Stimulated activated naive CD4-positive, alpha-beta T cell treated with Interleukin-2 at 50 U/mL for 16 hours (primary cell): ENCODE measurements at regions not wholly inside any gene's neighbourhood (a gene's known extent, or its start where the extent isn't known, plus 50 kb on each side); places are given as distances from the start of the nearest gene placed in this dataset.

Experiments
- DNase-seq: peaks from one replicate; lab custom pipeline; 2025; lab: John Stamatoyannopoulos, UW

GRCh38 chr14:61847861-61848260, 85.6 kb downstream of the SNAPC1 start:
- no peak for DNase-seq

DNA sequence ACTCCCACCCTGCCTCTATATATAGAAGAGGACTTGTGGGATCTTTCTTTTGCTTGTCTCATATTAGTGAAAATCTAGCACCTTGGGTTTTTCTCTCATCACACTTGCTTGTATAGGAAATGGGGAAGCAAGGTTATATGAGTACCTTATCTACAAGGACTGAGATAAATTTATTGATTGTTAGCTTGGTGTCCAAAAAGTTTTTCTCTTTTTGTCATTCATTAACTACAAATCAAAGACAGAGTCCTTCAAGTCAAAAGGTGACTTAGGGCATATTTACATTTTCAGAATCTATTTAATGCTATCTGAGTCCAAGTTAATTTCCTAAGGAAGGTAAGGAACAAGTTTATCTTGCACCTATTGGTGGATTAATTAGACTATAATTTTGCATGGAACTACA, 92.7 kb downstream of the SNAPC1 start:
- DNase-seq = no peak

DNA sequence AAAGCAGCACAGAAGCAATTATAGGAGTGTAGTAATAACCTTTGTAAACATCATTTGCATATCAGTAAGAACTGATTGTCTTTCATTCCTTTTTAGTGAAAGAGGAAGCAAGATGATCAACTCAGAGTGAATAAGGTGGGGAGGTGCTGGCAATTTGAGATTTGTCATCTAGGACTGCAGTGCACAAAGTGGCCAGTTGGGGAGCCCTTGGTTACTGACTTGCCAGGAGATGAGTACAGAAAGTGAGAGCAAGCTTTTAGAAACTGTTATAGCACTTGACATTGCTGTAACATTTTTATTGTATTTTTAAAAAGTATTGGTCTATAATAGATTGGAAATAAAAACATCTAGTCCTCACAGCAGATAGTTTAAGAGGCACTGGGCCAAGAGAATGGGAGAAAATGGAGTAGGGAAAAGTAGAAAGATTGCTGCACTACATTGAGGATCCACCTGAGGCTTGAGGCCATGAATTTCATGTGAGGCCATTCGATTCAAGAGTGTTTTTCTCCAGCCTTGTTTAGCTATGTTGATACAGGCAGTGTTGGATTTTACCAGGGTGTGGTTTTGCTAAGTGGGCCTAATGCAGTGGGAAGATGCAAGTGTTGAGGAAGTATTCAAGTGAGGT, 98.2 kb downstream of the SNAPC1 start:
- DNase-seq = peak; percentile 62

GRCh38 chr14:61861320-61861865, 99.2 kb downstream of the SNAPC1 start:
- no peak for DNase-seq

- no peak for DNase-seq
Measured at GRCh38 chr14:61864329-61864898, 102.2 kb downstream of the SNAPC1 start.

- DNase-seq = no peak
Measured at GRCh38 chr14:61866932-61867920, 105.0 kb downstream of the SNAPC1 start.

GRCh38 chr14:61868846-61869245, 106.6 kb downstream of the SNAPC1 start:
- no peak for DNase-seq

DNA sequence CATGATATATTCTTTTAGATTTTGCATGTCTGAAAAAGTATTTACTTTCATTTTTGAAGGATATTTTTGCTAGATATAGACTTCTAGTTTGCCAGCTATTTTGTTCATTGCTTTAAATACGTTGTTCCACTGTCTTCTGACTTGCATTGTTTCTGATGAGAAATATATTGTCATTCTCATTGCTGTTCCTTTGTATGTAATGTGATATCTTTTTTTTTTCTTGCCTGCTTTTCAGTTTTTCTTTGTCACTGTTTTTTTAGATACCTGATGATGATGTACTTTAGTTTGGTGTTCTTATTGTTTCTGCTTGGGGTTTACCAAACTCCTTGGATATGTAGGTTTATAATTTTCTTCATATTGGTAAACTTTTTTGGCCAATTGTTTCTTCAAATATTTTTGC, 107.9 kb downstream of the SNAPC1 start:
- no peak for DNase-seq

GRCh38 chr14:61872452-61872851, 110.2 kb downstream of the SNAPC1 start:
- DNase-seq = no peak

GRCh38 chr14:61875483-61875882, 113.3 kb downstream of the SNAPC1 start:
- DNase-seq = no peak

GRCh38 chr14:61876362-61877034, 114.3 kb downstream of the SNAPC1 start:
- no peak for DNase-seq

DNA sequence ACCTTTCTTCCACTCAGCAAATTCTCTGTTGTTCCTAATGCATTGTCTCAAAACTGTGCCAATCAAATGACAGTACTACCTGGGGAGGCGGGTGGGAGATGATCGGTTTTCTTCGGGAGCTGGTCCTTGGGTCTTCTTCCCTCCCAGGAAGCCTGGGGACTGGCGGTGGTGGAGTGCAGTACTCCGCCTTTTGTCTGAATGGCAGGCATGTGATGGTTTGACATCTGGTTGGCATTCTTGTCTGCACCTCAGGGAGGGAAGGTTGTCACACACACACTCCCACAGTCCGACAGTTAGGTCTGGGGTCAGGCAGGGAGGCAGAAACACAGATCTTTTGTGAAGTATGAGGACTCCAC, 114.8 kb downstream of the SNAPC1 start:
- DNase-seq = no peak

DNA sequence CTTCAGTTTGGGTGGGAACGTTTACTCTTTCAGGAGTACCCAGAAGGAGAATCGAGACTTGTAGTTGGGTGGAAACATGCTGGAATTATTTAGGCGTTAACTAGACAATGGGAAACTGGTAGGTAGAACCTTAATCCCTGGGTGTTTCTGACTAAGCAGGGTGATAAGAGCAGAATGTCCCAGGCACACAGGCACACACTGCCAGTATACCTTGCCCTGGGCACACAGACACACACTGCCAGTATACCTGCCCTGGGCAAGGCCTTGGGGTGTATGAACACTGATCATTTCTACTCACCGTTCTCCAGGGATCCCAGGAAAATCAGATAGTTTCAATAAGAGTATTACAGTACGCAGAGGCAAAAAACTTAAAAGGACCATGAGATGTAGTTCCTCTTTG, 115.5 kb downstream of the SNAPC1 start:
- no peak for DNase-seq

- DNase-seq = no peak
Measured at GRCh38 chr14:61878931-61879330, 116.7 kb downstream of the SNAPC1 start.

GRCh38 chr14:61881046-61881445, 118.8 kb downstream of the SNAPC1 start:
- DNase-seq = no peak

DNA sequence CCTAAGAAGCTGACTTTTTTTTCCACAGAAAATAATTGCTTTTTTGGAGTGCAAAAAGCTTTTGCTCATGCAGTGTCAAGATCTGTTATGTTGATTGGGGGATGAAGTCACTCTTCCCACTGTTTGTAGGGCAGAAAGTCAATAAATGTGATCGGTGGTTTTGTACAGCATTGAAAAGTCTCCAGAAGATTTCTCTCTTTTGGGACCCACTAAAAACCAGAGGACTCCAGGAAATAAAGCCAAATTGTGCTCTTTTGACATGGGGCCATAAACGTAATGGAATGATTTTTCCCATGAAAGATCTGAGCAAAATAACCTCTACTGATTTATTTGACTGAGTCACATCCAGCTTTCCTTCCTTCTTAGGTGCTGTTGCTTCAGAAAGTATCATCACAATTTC, 122.5 kb downstream of the SNAPC1 start:
- no peak for DNase-seq

DNA sequence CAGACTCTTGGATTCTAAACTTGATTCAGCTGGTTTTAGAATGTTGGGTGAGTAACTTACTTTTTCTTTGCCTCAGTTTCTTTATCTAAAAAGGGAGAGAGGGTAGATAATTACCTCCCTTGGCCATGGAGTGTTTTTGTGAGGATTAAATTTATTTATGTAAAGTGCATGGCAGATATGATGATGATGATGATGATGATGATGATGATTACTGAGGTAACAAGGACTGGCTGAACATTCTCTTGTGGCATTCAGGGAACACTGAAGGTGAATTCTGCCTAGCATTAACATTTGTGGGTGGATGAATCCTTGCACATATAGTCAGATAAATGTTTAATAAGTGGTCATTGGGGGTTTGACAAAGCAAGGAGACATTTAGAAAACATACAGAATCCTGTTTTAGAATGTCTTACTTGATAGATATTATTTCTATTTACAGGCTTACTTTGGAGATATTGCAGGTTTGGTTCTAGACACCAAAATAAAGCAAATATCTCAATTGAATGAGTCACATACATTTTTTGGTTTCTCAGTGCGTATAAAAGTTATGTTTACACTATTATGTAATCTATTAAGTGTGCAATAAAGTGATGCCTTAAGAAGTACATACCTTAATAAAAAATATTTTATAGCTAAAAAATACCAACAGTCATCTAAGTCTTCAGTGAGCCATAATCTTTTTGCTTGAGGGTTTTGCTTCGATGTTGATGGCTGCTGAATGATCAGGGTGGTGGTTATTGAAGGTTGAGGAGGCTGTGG, 123.2 kb downstream of the SNAPC1 start:
- no peak for DNase-seq

DNA sequence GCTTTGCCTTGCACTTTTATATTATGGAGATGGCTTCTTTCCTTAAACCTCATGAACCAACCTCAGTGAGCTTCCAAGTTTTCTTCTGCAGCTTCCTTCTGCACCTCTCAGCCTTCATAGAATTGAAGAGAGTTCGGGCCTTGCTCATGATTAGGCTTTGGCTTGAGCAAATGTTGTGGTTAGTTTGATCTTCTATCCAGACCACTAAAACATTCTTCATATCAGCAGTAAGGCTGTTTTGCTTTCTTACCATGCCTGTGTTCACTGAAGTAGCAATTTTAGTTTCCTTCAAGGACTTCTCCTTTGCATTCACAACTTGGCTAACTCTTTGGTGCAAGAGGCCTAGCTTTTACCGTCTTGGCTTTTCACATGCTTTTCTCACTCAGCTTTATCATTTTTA, 125.4 kb downstream of the SNAPC1 start:
- no peak for DNase-seq

GRCh38 chr14:61889914-61890351, 127.7 kb downstream of the SNAPC1 start:
- DNase-seq = no peak

DNA sequence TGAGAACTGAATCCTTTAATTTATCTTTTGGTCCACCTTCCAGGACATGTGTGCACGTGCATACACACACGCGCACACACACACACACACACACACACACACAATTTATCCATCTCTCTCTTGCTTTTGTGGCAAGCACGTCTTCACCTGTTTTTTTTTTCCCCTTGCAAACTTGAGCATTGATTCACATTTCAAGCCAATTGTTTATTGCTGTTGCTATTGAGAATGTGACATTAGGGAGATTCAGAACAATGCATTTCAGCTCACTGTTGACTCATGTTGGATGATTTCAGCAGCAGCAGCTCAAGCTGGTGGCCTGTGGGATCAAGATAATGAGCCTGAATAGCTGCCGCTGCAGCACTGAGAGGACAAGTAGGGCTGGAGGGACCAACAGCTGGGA, 128.9 kb downstream of the SNAPC1 start:
- no peak for DNase-seq

DNA sequence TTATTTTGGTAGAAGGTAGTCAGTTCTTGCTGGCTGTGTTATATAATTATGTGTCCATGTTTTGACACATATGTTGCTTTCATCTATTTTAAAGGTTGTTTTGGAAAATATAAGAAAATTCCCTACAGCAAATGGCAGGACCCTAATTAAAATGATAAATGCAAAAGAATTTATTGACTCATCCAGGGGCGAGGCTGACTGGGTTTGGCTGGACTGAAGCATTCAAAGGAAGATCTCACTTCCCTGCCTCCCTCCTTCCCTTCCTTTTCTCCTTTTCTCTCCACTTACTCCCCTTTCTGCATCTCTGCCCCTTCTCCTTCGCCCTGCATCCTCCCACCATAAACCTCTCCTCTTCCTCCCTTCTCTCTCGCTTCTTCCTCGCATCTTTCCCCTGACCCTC, 129.6 kb downstream of the SNAPC1 start:
- DNase-seq = no peak
